HG02840 (cell line): ENCODE measurements at regions not wholly inside any gene's neighbourhood (a gene's known extent, or its start where the extent isn't known, plus 50 kb on each side); places are given as distances from the start of the nearest gene placed in this dataset.

ENCODE experiments used
- ATAC-seq: cut with Tn5 transposase; IDR thresholded peaks from one replicate; pipeline ENCODE4 v1.9.1; 2021; ENCODE audit warnings: mild to moderate bottlenecking, moderate library complexity, moderate number of reproducible peaks; ENCODE audit not compliant: unreplicated experiment, low FRiP score

DNA sequence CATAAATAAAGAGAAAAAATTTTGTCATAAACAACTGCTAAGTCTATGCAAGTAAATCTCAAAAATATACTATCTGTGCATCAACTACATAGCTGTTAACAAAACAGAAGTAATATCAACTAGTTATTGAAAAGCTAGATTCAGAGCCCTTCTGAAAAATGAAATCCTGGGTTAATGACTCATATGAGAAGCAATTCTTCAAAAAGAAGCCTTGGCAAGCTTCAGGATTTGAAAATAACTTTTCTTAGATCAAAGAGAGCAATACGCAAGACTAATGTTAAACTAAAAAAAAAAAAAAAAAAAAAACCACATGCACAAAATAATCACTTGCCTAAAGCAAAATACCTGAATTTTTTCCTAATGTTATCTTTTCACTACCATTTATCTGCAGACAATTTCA lies 566.1 kb upstream of the BOD1L1 start:
- ATAC-seq: no peak

GRCh38 chr4:14196131-14196530 lies 568.6 kb upstream of the BOD1L1 start:
- no peak for ATAC-seq

DNA sequence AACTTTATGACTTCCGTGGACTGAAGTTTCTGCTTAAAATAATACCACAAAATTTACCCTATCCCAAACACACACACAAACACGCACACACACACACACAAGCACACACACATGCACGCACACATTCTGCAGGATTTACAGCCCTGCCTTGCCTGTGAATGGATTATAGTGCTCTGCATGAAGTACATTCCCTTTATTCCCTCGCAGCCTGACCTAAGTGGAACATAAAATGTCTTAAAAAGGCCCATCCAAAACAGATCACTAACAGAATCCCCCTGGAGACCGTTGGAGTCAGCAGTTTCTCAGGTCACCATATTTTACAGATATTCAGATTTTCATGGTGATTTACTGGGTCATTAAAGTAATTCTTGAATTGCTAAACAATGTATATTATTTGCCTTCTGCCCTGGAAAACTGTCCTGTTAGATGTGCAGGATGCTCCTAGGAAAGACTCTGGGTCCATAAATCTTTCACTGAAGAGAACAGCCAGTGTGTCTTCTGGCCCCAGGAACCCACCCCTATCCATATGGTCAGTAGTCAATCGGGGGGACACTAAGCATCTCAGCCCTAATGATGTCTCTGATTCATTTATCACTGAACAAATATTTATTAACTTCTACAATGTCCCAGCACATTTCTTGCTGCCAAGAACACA lies 587.7 kb upstream of the BOD1L1 start:
- ATAC-seq: no peak

GRCh38 chr4:14217401-14217800 lies 589.9 kb upstream of the BOD1L1 start:
- no peak for ATAC-seq

DNA sequence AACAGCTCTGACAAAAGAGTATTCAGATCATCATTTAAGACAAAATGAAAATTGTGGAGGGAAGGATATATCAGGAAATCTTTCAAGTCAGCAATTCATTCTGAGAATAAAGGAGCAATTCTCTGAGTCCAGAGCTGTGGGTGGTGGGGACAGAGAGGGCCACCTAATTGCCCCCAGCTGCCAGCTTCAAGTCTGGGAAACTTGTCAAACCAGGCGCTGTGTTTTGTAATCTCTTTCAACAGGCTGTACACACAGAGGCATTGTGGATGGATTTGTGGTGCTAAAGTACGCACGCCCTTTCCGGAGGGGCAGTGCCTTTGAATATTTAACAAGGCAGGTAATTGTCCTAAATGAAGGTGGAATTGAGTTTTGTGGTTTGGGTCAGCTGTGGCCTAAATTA lies 591.1 kb upstream of the BOD1L1 start:
- no peak for ATAC-seq

GRCh38 chr4:14221176-14221575 lies 593.7 kb upstream of the BOD1L1 start:
- ATAC-seq: no peak

GRCh38 chr4:14222377-14223029 lies 595.0 kb upstream of the BOD1L1 start:
- no peak for ATAC-seq

DNA sequence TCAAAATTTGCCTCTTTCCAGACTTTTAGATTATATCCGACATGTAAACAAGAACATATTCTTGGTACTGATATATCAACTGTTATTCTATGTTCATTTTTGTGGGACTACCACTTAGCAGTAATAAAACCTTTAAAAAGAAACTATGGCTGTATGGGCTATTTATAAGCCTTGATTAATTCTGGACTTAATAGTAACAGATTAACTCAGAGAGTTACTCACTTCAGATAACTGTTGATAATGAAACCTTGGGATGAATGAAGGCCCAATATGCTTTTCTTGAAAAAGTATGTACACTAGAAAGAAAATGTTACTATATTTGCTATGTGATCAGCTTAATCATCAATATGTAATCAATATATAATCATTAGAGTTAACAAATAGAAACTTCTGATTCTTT lies 595.9 kb upstream of the BOD1L1 start:
- ATAC-seq: no peak

- no peak for ATAC-seq
Measured at GRCh38 chr4:14225688-14226207, 598.2 kb upstream of the BOD1L1 start.

DNA sequence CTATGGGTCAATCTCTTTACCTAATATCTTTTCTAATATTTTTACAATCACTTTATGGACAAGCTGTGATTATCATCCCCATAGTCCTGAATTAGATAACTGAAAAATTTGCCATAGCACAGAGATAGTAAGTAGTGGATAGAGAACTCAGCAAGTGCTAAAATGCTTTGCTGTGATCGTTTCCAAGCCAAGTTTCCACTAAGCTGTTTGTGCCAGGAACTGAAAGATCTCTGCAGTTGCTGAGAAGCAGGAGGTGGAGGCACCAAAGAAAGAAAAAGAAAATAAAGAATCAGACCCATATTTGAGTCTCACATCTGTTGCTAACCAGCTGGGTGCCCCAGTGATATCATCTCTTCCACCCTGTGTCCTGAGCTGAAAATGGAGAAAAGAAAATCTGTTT lies 605.6 kb upstream of the BOD1L1 start:
- ATAC-seq: no peak

DNA sequence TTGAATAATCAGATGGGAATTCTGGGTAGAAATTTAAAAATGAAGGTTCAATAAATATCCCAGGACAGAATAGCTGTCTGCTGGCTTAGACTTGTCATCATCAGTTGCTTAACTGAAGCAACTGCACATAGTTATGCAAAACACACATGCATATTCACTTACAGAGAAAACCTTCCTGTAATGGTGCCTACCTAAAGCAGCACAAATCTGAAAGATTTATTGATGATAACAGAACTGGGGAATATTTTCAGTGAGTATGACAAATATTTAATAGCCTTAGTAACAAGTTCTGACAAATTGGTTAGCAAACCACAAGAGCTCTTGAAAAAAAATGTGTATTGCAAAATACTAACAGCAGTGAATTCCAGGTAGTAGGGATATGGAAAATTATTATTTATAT lies 606.8 kb upstream of the BOD1L1 start:
- no peak for ATAC-seq

- ATAC-seq: no peak
Measured at GRCh38 chr4:14236359-14236758, 608.8 kb upstream of the BOD1L1 start.

GRCh38 chr4:14237911-14238310 lies 610.4 kb upstream of the BOD1L1 start:
- ATAC-seq: no peak

GRCh38 chr4:14241574-14241973 lies 614.0 kb upstream of the BOD1L1 start:
- no peak for ATAC-seq

GRCh38 chr4:14247767-14248166 lies 620.2 kb upstream of the BOD1L1 start:
- no peak for ATAC-seq

DNA sequence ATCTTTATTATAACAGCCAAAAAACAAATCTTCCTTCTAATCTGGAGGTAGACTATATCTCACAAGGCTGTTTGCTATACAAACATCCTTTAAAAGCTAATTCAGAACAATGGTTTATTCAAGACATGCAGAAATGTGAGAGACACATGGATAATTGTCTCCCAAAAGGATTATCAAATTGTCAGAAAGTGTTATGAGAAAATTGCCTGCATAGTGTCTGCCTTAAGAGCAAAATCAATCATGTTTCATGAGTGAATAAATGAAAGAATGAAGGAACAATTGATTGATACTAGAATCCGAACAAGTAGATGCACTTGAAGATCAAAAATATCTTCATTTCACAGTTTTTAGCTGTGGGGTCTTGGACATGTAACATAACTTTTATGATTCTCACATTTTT lies 621.7 kb upstream of the BOD1L1 start:
- ATAC-seq: no peak

- ATAC-seq: no peak
Measured at GRCh38 chr4:14254252-14254651, 626.7 kb upstream of the BOD1L1 start.

DNA sequence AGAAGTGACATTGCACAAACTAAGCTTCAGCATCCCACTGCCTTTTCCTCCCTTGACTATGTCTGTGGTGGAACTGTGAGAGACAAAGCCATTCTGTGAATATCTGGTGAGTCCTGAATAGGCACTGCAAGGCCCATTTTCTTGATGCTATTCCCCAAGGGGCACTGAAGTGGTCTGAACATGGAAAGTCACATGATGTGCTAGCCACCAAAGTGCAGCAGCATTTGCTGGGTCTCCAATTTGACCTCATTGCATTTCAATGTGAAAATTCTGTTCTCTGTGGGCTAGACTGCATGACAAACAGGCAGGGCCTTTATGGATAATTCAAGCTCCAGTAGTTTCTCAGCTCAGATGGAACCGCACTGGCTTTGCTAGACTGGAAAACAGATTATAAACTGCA lies 627.4 kb upstream of the BOD1L1 start:
- ATAC-seq: no peak

DNA sequence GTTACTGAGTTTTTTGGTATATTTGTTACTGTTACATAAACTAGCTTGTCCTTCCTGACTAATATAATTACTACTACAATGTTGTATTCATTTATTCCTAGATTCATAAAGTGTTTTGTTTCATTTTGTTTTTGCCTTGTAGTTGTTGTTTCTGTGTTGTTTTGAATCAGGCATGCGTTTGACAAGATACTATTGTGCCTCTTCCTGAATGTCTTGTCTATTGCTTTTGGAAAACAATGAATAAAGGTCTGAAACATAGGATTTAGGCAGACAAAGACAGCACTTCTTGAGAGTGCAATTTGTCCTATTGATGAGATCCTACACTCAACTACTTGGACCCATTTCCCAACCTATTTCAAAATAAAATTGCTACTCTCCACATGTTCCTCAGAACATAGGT lies 630.4 kb upstream of the BOD1L1 start:
- no peak for ATAC-seq

DNA sequence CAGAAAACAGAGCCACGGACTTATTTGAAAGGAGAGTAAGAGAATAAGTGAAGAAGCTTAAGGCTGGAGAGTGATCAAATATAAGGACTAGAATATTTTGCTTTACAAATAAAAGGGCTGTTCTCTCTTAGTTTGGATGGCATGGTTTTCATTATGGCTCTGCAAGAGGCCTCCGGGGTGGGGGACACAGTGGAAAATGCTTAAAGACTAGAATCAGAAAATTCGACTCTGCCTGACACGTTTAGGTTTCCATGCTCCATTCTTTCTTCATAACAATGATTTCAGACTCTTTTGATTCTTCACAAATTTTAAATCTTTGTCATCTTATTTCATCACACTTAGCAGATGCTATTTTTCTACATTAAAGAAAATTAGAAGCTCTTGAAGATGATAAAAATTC lies 632.4 kb upstream of the BOD1L1 start:
- ATAC-seq: no peak

DNA sequence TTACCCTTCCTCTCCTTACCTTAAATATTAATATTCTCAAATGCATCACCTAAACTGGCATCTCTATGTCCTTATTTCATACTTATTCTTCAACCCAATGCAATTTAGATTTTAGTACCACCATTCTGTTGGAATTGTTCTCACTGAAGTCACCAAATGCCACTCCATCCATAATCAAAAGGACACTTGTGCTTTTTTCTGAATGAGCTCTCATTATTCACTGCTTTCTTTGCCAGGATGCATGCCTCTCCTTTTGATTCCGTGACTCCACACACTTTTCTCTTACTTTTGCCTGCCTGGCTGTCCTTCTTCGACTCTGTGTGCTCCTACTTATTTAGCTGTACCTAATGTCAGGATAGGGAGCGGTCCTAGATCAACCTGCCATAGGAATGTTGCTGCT lies 633.1 kb upstream of the BOD1L1 start:
- ATAC-seq: no peak

- ATAC-seq: no peak
Measured at GRCh38 chr4:14262221-14262620, 634.7 kb upstream of the BOD1L1 start.
